ENCODE measurements at regions not wholly inside any gene's neighbourhood (a gene's known extent, or its start where the extent isn't known, plus 50 kb on each side); places are given as distances from the start of the nearest gene placed in this dataset.

DNA sequence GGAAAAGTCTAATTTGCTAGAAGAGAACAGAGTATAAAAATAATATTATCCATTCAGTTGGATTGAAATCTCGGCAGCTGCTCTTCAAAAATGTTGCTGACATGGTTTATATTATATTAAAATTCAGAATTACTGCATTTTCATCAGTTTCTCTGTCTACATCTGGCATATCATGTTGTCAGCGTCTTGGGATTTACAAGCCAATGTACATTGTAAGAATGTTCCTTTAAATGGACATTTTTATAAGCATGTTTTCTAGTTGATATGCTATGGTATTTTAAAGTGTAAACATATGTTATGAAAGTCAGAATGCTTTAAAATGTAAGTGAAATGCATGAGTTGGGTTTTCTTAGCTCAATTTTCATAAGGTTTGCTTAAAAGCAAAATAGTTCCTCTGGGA is 528.1 kb upstream of the CDH8 start:
- no peak for DNase-seq (ENCODE audit: low spot score)

DNA sequence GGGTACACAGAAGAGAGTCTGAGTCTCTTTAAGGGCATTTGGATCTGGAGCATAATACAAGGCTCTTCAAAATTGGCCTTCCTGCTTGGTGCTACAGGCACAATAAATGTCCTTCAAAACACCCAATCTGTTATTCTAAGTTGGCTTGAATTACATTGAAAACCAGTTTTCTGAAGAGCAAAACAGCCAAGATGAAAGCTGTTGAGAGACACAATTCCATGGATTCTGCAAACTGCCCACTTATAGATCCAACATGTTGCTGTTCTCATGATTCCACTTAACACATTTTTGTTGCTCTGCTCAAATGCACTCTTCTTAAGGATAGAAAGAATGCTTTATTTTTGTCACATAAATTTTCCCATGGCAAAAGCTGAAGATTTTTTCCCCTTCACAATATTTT is 525.9 kb upstream of the CDH8 start:
- DNase-seq (ENCODE audit: low spot score): no peak

DNA sequence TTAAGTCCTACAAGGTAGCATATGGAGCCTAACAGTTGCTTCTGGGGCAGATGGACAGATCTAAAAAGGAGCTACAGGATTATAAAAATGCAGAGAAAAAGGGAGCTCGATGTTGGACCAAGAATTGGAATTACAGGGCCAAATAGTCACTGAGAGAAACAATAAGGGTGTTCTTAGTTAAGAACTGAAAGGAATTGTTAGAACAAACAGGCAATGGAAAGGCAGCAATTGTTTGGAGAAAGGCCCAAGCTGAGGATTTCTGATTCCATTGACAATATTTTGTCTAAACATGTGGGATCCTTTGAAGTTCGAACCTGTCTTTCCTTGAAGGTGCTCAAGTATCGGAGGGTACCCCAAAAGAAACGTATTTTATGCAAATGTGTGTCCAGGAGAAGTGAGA is 513.6 kb upstream of the CDH8 start:
- DNase-seq (ENCODE audit: low spot score): no peak

DNA sequence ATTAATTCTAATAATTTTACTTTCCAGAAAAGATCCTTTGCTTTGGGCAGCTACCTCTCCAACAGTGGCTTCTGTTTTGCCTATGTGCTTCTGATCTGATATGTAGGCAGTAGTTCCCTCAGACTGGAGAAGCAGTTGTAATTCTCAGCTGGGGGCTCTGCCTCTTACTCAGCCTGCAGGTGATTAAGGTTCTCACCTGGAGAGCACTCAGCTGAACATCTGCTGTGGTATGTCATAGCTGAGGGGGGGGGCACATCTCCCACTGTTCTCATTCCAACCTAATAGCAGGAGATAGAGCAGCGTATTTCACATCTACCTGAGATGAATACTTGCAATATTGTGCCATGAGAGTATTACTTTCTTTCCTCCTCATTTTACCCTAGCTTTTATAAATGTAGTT is 511.9 kb upstream of the CDH8 start:
- DNase-seq (ENCODE audit: low spot score): no peak

DNA sequence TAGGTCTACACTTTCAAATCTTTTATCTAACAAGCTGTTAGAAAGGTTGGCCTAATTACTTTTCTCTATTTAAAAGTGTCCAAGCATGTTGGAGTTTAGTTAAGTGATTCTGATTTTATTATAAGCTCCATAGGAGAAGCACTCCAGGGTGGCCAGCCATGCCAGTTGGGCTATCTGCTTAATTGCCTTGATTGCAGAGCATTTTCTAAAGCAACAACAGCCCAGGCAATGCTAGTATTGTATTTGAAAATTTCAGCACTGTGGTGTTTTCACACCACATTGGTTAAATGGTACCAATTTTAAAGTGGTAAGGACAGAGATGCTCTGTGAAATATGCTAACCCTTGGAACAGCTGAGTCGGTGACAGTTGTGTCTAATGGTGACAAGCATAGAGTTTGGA is 510.5 kb upstream of the CDH8 start:
- DNase-seq (ENCODE audit: low spot score): no peak

DNA sequence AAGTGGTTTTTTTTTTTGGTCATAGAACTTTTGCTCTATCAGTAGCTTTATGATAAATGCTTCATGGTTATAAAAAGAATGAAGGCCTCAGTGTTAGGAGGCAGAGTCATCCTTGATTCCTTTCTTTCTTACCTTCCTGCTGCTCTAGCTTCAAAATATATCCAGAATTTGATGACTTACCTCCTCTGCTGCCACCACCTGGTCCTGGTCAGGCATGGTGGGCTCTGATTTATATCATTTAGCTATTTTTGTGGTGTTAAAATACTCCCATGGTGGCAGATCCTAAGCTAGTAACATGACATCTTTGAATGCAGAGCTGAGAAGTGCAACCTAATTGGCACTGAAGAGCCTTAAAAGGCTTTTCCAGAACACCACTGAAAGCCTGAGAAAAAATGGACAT is 508.8 kb upstream of the CDH8 start:
- no peak for DNase-seq (ENCODE audit: low spot score)

DNA sequence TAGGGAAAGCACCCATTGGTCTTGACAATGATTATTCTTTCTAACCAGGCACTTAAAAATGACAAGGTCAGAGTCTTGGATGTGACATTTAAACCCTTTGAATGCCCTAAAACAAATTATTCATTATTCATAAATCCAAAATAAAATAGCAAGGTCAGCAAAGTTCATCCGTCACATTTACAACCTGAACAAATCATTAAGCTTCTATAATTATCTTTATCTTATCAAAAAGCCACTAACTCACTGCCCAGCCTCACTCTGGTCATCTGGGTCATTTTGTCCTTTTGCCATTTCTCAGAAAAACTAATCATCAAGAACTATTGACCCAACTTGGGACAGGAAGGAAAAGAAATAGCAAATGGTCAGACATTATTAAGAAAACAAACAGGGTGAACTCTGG is 507.3 kb upstream of the CDH8 start:
- DNase-seq (ENCODE audit: low spot score): no peak

DNA sequence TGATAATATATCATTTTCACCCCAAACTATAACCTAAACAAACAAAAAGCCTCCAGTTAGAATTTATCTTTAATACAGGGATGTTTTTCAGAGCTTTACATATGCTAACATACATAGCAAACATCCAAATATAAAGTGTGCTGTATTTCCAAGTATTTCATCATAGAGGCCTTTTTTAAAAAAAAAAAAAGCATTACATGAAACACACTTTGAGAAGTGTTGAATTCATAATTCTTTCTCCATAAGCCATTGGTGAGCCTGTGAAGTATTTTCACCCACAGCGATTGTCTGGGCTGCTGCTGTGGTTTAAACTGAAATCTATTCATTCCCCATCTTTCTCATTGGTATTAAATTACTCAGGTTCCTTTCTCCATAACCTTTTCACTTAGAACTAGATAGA is 503.4 kb upstream of the CDH8 start:
- no peak for DNase-seq (ENCODE audit: low spot score)

DNA sequence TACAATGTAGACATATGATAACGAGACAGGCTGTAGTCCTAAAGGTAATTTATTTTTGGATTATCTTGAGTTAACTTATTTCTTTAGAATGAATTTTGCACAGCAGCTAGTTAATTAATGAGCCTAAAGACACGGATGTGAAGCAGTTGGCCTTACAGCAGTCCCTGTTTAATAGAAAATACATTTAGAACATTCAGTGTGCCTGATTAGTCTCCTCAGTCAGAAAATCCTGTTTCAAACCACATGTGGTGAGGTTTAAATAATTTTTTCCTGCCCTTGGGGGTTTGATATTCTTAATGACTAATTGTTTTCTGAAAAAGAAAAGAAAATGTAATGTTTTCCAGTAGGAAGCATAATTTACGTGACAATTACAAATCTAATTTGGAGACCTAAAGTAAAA is 494.2 kb upstream of the CDH8 start:
- no peak for DNase-seq (ENCODE audit: low spot score)

DNA sequence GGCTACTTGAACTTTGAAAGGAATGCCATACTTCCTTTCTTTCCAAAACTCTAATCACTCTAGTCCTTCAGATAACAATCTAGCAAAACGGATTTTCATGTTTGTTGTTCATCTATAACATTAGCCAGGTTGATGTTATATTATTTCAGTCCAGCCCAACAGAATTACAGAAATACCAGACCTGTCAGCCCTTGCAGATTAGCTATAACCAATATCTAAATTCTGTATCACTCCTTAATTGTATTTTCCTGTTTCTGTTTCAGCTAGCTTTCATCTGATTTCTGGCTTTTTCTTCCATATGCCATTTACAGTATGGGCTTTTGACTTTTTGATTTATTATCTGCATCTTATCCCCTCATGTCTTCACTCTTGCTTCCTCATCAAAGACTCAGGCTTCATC is 479.8 kb upstream of the CDH8 start:
- no peak for DNase-seq (ENCODE audit: low spot score)

DNA sequence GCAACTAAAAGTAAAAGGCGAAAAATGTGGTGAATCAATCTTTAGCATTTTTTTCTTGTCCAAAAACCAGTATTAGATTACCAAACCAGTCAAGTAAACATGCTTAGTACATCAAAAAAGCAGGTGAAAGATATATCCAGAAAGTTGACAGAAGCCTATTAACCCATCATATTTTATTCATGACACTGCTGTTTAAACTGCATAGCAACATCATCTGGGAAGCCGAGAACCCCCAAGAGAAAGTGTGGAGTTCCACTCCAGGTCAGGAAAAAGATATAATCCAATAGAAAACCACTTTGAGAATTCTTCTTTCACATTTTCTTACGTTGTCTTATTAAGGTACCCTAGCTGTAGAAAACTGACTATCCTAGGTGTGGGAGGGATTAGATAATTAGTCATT is 466.8 kb upstream of the CDH8 start:
- DNase-seq (ENCODE audit: low spot score): no peak

DNA sequence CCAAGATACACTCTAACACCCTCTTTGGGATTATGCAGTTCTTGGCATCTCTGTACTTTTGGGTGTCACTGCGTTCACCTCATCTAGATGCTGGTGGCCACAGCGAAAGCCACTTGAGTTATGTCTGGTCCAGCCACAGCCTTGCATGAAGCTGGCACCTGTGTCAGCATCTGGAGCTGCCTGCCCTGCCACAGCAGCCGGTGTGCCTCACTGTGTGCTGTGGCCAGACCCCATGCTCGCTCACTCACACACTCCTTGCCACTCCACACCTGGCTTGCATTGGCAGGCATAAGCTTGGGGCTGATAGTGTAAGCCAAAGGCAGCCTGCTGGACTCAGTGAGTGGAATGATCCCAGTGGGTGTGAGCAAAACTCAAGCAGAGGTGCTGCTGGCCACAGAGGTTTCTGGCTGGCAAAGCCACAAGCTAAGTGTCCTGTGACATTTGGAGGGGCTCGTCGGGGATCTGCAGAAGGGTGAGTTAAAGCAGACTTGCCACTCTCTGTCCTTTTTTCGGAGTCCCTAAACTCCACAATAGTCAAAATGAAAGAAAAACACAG is 442.7 kb upstream of the CDH8 start:
- DNase-seq (ENCODE audit: low spot score): no peak

DNA sequence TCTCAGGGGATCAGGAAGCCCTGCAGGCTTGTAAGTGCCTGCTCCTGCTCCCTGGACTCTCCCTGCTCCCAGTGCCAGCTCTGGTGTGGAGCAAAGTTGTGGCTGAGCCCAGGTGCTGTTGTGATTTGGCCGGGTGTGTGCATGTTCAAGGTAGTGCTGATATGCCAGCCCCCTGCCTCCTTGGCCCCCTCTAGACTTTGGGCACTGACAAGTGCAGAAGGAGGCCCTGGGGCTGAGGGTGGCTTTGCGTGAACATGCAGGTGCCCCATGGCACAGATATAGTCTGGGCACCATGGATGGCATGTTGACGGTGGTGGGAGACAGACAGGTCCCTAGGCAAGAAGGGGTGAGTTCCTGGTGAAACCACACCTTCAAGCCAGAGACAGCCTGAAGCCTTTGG is 441.6 kb upstream of the CDH8 start:
- no peak for DNase-seq (ENCODE audit: low spot score)

DNA sequence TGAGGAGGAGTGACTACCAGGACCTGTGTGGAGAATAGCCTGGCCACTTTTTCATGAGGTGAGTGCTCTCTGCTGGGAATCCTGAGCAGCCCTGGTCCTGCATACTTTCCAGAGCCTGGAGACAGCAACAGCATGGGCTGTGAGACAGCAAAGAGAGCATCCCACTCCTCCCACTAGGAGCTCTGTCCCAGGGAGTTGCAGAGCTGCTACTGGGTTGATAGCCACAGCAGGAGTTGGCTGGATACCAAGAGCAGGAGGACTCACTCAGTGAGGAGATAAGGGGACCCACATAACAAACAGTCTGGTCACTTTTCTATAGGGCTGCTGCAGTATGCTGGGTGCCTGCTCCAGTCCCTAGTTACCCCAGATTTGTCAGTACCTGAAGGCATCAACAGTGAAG is 439.3 kb upstream of the CDH8 start:
- DNase-seq (ENCODE audit: low spot score): no peak

DNA sequence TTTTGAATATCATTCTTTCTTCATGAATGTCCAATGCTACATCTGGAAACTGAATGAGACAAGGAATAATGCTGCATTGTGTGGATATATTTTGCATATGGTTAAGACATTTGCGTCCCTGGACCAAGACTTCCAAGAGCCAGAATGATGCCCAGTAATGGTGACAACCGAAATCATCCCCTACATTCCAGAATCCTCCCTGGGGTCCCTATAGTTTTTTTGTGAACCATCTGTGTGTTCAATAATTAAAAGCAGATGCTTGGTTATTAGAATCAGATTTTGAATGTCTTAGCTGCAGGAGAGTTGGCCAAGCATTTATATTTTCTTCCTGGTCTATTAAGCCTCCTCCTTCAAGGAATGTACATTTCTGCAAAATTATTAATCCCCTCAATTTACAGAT is 426.7 kb upstream of the CDH8 start:
- DNase-seq (ENCODE audit: low spot score): no peak

DNA sequence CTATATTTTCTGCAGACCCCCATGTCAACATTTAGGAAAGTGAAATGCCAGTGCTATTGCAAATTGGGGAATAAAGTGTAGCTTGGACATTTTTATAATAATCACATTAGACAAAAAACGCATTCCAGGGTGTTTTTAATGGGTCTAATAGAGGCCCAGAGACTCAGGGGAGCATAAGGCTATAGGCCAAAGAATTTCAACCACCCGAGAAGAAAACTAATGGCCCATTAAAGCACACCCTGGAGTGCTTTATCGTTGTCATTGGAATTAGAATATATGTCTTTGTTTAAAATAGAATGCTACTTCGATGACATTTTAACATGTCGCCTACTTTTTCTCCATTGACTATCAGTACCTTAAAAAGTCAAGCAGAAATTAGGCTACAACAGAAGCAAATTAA is 414.1 kb upstream of the CDH8 start:
- DNase-seq (ENCODE audit: low spot score): no peak

DNA sequence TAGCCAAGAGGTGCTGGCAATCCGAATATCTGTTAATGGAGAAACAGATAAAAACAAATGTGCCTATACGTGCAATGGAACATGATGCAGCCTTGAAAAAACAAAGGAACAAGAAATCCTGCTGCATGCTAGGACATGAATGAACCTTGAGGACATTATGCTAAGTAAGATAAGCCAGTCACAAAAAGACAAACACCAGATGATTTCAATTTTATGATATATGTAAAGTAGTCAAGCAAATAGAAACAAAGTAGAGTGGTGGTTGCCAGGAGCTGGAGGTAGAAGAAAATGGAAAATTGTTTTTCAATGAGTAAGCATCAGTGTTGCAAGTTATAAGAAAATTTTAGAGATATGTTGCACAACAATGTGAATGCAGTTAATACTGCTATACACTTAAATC is 409.7 kb upstream of the CDH8 start:
- no peak for DNase-seq (ENCODE audit: low spot score)

DNA sequence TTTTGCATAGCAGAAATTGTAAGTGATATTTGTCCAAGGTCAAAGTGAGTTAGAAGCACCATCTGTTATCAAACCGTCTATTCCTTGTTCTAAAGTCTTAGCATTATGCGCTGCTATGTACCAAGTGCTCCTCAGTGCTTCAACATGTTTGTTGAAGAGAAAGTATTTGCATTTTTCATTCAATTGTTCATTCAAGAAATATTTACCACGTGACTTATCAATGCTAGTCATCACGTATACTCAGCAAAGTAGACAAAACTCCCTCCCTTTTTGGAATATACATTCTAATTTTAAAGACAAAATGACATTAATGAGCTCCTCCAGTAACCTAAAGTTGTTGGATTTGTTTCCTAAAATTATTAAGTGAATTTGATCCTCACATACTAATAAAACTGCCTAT is 388.0 kb upstream of the CDH8 start:
- DNase-seq (ENCODE audit: low spot score): no peak

DNA sequence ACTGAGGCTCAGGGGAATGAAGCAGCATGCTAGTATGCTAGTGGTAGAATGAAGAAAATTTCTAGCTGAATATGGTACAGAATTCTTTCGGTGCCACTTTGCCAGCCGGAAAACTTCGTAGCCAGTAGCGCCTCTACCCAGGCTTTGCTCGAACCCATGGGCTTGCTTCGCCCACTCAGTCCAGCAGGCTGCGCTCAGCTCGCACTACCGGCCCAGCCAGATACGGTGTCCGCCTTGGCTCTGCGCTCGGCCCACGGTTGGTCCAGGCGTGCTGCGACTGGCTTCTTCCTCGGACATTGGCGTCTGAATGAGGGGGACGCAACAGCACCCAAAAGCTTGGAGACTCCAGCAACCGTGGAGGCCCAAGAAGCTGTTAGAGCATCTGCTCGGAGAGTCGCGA is 372.5 kb upstream of the CDH8 start:
- DNase-seq (ENCODE audit: low spot score): no peak

DNA sequence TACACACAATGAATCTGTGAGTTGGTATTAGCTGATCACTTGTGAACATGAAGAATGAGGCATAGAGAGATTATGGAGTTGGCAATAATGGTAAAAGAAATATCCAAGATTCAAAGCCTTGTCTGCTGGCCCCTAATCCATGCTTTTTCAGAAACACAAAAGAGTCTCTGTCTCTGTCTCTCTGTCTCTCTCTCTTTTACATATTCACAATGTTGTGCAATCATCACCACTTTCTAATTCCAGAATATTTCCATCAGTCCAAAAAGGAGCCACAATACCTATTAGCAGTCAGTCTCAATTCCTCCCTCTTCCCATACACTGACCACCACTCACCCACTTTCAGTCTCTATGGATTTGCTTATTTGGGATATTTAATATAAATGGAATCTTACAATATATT is 370.1 kb upstream of the CDH8 start:
- DNase-seq (ENCODE audit: low spot score): no peak

DNA sequence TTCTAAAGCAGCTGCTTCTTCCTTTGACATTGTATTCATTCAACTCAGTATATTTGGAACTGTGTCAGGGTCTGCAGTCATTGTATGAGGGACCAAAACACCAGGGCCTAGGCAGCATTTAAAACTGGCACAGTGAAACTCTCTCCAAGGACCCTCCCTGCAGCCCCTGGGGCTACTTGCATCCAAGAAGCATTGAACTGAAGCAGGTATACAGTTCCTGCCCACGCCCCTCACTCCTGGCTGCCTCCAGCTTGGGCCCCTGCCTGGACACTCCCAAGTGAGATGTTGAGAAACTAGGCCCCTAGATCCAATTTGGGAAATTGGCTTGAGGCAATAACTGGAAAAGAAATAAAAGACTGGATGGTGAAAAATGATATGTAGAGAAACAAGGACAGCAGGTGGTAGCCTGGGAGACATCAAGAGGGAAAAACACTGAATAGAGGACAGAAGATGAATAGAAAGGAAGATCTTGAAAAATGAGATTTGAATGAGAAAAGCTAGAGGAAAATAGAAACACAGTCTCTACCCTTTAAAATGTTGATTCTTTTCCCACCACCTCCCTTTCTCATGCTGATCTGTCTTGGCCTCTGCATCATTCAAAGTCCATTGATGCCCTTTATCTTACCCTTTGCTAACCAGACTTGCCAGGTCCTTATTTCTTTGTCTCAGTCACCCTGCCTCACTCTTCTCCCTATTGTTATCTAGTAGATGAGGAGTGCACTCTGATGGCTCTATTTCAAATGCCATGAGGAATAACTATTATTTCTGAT is 368.8 kb upstream of the CDH8 start:
- DNase-seq (ENCODE audit: low spot score): no peak

DNA sequence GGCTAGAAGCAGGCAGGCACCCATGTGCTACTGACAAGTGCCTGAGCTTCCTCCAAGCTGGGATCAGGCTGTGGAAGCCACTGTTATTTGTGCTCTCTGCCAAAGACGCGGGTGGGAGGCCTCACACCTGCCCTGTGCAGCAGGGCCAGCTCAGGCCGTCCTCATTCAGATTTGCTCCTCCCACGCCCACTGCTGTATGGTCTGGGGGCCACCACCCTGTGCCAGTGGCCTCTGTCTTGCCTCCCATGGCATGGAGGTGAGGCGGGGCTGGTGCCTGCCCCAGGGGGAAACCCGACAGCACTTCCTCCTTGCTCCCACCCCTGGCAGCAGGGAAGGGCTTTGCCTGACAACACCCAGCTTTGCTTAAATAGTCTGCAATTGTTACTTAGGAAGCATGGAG is 356.5 kb upstream of the CDH8 start:
- DNase-seq (ENCODE audit: low spot score): no peak

DNA sequence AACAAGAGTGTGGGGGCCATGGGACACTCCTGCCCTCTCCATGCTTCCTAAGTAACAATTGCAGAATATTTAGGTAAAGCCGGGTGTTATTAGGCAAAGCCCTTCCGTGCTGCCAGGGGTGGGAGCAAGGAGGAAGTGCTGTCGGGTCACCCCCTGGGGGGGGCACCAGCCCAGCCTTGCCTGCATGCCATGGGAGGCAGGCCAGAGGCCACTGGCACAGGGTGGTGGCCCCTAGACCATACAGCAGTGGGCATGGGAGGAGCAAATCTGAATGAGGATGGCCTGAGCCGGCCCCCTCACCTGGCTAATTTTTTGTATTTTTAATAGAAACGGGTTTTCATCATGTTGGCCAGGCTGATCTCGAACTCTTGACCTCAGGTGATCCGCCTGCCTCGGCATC is 355.7 kb upstream of the CDH8 start:
- no peak for DNase-seq (ENCODE audit: low spot score)

DNA sequence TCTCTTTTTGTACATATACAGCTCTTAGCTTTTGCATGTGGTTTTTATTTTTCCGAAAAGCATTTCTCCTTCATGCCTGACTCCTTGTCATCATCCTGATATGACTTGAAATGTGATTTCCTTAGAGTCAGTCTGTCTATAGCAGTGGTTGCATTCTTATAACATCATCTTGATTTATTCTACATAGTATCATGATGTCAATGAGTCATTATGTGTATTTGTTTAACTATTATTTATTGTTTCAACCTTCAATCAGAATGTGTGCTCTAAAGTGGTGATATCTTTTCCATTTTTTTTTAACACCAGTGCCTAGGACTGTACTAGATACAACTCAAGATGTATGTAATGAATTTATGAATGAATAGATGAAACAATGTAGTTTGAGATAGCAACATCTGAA is 354.9 kb upstream of the CDH8 start:
- no peak for DNase-seq (ENCODE audit: low spot score)

DNA sequence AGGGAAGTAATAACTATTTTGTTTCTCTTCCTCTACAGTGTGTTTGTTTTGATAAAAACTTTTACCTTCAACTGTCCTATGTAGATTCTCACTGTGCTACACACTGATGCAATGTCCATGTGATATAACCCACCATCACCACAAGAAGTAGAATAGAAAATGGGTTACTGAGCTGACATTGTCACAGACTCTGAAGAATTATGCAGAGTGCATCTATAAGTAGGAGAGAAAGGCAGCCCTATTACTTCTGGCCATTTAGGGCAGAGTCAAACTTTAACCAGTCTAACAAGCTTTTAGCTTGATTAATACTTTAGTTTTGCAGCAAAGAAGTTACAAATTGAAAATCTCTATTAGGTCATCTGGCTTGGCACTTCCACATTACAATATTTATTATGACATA is 354.0 kb upstream of the CDH8 start:
- DNase-seq (ENCODE audit: low spot score): no peak

Measured in AG08395 (cell line).